H1 (cell line): ENCODE measurements at regions not wholly inside any gene's neighbourhood (a gene's known extent, or its start where the extent isn't known, plus 50 kb on each side); places are given as distances from the start of the nearest gene placed in this dataset.

ENCODE experiments used
- EP300 ChIP-seq, 2 experiments: IDR thresholded peaks; 1 replicate in 1 of 2; 2 replicates in 1 of 2; pipeline ENCODE4 v1.6.1; 2011 to 2012; ENCODE audit warnings: low read depth in 2 of 2, low read length in 2 of 2, mild to moderate bottlenecking in 2 of 2, borderline replicate concordance in 1 of 2, inconsistent platforms in 1 of 2, moderate library complexity in 1 of 2
- KDM1A ChIP-seq: fragments of 200-600, 300-600 bp; sonication (generic); IDR thresholded peaks from 2 replicates; pipeline ENCODE4 v1.7.1; 2016; ENCODE audit warnings: mild to moderate bottlenecking, low read length, borderline replicate concordance
- NRF1 ChIP-seq: IDR thresholded peaks from 2 replicates; pipeline ENCODE4 v1.6.1; 2011; ENCODE audit warnings: mild to moderate bottlenecking, low read depth, low read length, improper control_type of control experiment
- TF ChIP-seq, protein P1 (sequence below), 3 experiments: IDR thresholded peaks; 1 replicate in 2 of 3; 2 replicates in 1 of 3; pipeline versions ENCODE4 v1.5.1 to v1.6.1; 2011; ENCODE audit warnings: low read length in 3 of 3, mild to moderate bottlenecking in 3 of 3, inconsistent platforms in 2 of 3, low read depth in 1 of 3, moderate library complexity in 1 of 3; ENCODE audit not compliant: insufficient read depth in 1 of 3; ENCODE audit errors: control extremely low read depth in 1 of 3

DNA sequence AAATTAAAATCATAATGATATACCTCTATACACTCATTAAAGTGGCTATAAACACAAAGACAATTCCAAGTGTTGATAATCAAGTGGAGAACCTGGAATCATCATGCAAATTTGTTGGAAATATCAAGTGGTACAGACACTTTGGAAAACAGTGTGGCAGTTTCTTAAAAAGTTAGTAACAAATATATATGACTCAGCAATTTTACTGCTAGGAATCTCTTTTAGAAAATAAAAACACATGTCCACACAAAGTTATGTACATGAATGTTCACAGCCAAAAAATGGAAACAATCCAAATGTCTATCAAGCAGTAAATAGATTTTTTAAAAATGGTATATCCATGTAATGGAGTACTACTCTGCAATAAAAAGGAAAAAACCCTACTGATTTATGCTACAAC is 375.6 kb downstream of the HLX start:
- TF ChIP-seq NRF1 (no peak), EP300 (IDR thresholded peaks at IDR 0.05; ENCODE audit: borderline replicate concordance in 1 of 2, low read depth in 2 of 2, low read length in 2 of 2) (no peak), KDM1A (no peak)
- TF ChIP-seq, protein P1, sequence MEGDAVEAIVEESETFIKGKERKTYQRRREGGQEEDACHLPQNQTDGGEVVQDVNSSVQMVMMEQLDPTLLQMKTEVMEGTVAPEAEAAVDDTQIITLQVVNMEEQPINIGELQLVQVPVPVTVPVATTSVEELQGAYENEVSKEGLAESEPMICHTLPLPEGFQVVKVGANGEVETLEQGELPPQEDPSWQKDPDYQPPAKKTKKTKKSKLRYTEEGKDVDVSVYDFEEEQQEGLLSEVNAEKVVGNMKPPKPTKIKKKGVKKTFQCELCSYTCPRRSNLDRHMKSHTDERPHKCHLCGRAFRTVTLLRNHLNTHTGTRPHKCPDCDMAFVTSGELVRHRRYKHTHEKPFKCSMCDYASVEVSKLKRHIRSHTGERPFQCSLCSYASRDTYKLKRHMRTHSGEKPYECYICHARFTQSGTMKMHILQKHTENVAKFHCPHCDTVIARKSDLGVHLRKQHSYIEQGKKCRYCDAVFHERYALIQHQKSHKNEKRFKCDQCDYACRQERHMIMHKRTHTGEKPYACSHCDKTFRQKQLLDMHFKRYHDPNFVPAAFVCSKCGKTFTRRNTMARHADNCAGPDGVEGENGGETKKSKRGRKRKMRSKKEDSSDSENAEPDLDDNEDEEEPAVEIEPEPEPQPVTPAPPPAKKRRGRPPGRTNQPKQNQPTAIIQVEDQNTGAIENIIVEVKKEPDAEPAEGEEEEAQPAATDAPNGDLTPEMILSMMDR (IDR thresholded peaks at IDR 0.05; ENCODE audit: control extremely low read depth in 1 of 3, insufficient read depth in 1 of 3, low read depth in 1 of 3, low read length in 3 of 3) = no peak
